Mononuclear cell (primary cell): ENCODE measurements at regions not wholly inside any gene's neighbourhood (a gene's known extent, or its start where the extent isn't known, plus 50 kb on each side); places are given as distances from the start of the nearest gene placed in this dataset.

Experiments used
- H3K27me3 ChIP-seq: 2 replicates; pipeline ENCODE4 v1.6.0; 2011; ENCODE audit warnings: low read length, control low read depth; ENCODE audit not compliant: insufficient read depth
- H3K4me1 ChIP-seq: 2 replicates; pipeline ENCODE4 v1.5.1; 2011; ENCODE audit warnings: mild to moderate bottlenecking, low read length, control low read depth; ENCODE audit not compliant: insufficient read depth
- H3K4me3 ChIP-seq: 2 replicates; pipeline ENCODE4 v1.5.1; 2011; ENCODE audit warnings: mild to moderate bottlenecking, low read length, moderate library complexity
- H3K9me3 ChIP-seq: 2 replicates; pipeline ENCODE4 v1.5.1; 2011; ENCODE audit warnings: low read depth, mild to moderate bottlenecking, control low read depth, low read length

- Histone ChIP-seq H3K4me1 (no peaks in the 10 kb centered on the region), H3K4me3 (no peak overlapping the region), H3K27me3 (no peaks in the 10 kb centered on the region), H3K9me3 (no peaks in the 10 kb centered on the region)
Observed at GRCh38 chr12:25025260-25025659, 76.4 kb upstream of the BCAT1 start.

- H3K27me3 ChIP-seq, result no peaks in the 10 kb centered on the region
- H3K9me3 ChIP-seq, result peaks cover 7% of the 10 kb centered on the region
- H3K4me1 ChIP-seq, result no peaks in the 10 kb centered on the region
- no peak overlapping the region for H3K4me3 ChIP-seq
Observed at GRCh38 chr12:25023808-25024207, 74.9 kb upstream of the BCAT1 start.

GRCh38 chr12:25020621-25021243 is 71.8 kb upstream of the BCAT1 start:
- H3K4me3 ChIP-seq, result no peak overlapping the region

GRCh38 chr12:25018146-25018545 is 69.2 kb upstream of the BCAT1 start:
- H3K4me3 ChIP-seq, result no peak overlapping the region
- no peaks in the 10 kb centered on the region for H3K27me3 ChIP-seq
- peaks cover 7% of the 10 kb centered on the region for H3K9me3 ChIP-seq
- H3K4me1 ChIP-seq, result no peaks in the 10 kb centered on the region

More at GRCh38 chr12:25020621-25021243, 71.8 kb upstream of the BCAT1 start:
- no peaks in the 10 kb centered on the region for H3K27me3 ChIP-seq
- no peaks in the 10 kb centered on the region for H3K4me1 ChIP-seq
- H3K9me3 ChIP-seq, result peaks cover 7% of the 10 kb centered on the region

GRCh38 chr12:25017336-25017735 is 68.4 kb upstream of the BCAT1 start:
- Histone ChIP-seq H3K4me3 (no peak overlapping the region), H3K9me3 (peaks cover 7% of the 10 kb centered on the region), H3K27me3 (no peaks in the 10 kb centered on the region), H3K4me1 (no peaks in the 10 kb centered on the region)

- Histone ChIP-seq H3K9me3 (peaks cover 7% of the 10 kb centered on the region), H3K4me1 (no peaks in the 10 kb centered on the region), H3K27me3 (no peaks in the 10 kb centered on the region), H3K4me3 (no peak overlapping the region)
Observed at GRCh38 chr12:25014961-25015360, 66.1 kb upstream of the BCAT1 start.

GRCh38 chr12:25013061-25013460 is 64.2 kb upstream of the BCAT1 start:
- H3K4me1 ChIP-seq, result no peaks in the 10 kb centered on the region
- no peaks in the 10 kb centered on the region for H3K27me3 ChIP-seq
- H3K4me3 ChIP-seq, result no peak overlapping the region
- no peaks in the 10 kb centered on the region for H3K9me3 ChIP-seq

- Histone ChIP-seq H3K27me3 (no peaks in the 10 kb centered on the region), H3K4me1 (no peaks in the 10 kb centered on the region), H3K4me3 (no peak overlapping the region), H3K9me3 (no peaks in the 10 kb centered on the region)
Observed at GRCh38 chr12:25009496-25010092, 60.7 kb upstream of the BCAT1 start.

- peaks cover 3% of the 10 kb centered on the region for H3K4me1 ChIP-seq
- no peak overlapping the region for H3K4me3 ChIP-seq
- H3K27me3 ChIP-seq, result no peaks in the 10 kb centered on the region
- H3K9me3 ChIP-seq, result no peaks in the 10 kb centered on the region
Observed at GRCh38 chr12:25005376-25005775, 56.5 kb upstream of the BCAT1 start.

GRCh38 chr12:25004447-25004846 is 55.5 kb upstream of the BCAT1 start:
- H3K4me1 ChIP-seq, result peaks cover 3% of the 10 kb centered on the region
- no peaks in the 10 kb centered on the region for H3K27me3 ChIP-seq

GRCh38 chr12:25001311-25001710 is 52.4 kb upstream of the BCAT1 start:
- Histone ChIP-seq H3K9me3 (no peaks in the 10 kb centered on the region), H3K4me1 (peaks cover 13% of the 10 kb centered on the region), H3K27me3 (no peaks in the 10 kb centered on the region), H3K4me3 (no peak overlapping the region)

More at GRCh38 chr12:25004447-25004846, 55.5 kb upstream of the BCAT1 start:
- no peak overlapping the region for H3K4me3 ChIP-seq
- H3K9me3 ChIP-seq, result no peaks in the 10 kb centered on the region
